ENCODE measurements at regions not wholly inside any gene's neighbourhood (a gene's known extent, or its start where the extent isn't known, plus 50 kb on each side); places are given as distances from the start of the nearest gene placed in this dataset.
"Not testable (repeated sequence)": the region's sequence is repeated elsewhere in the genome, so short reads cannot be mapped to it uniquely, and the experiment has no call there.

DNA sequence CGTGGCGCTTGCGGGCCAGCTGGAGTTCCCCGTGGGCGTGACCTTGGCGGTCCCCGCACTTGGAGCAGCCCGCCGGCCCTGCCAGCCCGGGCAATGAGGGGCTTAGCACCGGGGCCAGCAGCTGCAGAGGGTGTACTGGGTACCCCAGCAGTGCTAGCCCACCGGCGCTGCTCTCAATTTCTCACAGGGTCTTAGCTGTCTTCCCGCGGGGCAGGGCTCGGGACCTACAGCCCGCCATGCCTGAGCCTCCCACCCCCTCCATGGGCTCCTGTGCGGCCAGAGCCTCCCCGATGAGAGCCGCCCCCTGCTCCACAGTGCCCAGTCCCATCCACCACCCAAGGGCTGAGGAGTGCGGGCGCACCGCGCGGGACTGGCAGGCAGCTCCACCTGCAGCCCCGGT, 94.0 kb upstream of the NIPBL start:
- not testable (repeated sequence) for DNase-seq (ENCODE audit: low read depth in 2 of 2)

DNA sequence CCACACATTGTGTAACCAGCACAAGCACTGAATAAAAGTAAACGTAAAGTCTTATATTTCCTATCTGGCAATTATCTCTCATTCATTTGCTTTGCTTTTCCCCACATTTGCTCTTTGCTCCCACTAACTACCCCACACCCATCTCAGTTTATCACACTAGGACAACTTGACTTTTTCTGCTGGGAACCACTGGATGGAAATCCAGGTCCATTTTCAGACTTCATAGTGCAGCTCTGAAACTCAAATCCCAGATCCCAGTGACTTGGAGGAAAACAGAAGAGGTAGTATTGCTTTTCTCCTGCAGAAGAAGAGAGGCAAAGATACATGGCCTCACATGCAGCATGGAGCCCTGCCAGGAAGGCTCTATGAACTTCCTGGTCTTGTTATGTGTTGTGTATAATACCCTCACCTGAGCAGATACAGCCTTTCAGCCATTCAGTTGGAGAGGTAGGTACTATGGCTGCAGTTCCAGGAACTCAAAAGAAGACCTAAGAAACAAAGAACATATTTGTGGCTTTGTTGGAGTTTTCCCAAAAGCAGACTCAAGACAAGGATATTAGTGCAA, 90.0 kb upstream of the NIPBL start:
- DNase-seq (ENCODE audit: low read depth in 2 of 2) = no peak

DNA sequence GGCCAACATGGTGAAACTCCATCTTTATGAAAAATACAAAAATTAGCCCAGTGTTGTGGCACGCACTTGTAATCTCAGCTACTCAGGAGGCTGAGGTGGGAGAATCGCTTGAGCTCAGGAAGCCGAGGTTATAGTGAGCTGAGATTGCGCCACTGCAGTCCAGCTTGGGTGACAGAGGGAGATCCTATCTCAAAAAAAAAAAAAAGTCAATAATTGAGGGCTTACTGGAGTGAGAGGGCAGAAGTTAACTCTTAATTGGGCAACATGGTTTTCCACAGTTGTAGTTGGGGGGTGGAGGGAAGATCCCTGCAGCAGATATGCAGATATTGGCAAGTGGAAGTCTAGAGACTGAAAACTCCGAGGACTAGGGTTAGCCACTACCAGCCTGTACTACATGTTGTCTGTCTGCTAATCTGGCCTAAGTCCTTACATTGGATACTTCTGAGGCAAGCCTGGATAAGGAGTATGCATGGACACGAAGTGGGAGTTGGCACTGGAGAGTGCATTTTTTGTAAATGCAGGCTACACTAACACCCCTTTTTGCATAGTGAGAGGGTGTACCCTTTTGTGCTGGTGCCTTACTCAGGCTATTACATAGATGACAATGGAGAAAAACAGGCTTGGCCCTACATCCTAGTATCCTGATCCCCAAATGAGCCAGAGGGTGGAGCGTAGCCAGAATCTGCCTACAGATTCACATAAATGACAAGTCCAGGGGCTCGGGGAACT, 89.0 kb upstream of the NIPBL start:
- DNase-seq (ENCODE audit: low read depth in 2 of 2) = no peak

DNA sequence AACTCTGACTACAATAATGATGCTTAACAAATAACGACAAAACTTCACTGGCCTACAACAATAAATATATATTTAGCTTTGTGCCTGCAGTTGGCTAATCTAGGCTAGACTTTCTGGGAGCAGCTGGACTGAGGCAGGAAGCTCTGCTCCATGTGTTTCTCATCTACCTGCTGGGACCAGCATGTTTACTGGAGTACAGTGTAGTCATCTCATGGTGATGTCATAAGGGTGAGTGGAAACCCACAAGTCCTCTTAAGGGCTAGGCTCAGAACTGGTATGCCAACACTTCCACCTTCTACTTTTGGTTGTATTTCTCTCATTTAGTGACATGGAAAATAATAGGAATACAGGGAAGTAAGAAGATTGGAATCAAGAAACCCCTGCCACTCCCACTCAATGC, 85.7 kb upstream of the NIPBL start:
- DNase-seq (ENCODE audit: low read depth in 2 of 2) = no peak

DNA sequence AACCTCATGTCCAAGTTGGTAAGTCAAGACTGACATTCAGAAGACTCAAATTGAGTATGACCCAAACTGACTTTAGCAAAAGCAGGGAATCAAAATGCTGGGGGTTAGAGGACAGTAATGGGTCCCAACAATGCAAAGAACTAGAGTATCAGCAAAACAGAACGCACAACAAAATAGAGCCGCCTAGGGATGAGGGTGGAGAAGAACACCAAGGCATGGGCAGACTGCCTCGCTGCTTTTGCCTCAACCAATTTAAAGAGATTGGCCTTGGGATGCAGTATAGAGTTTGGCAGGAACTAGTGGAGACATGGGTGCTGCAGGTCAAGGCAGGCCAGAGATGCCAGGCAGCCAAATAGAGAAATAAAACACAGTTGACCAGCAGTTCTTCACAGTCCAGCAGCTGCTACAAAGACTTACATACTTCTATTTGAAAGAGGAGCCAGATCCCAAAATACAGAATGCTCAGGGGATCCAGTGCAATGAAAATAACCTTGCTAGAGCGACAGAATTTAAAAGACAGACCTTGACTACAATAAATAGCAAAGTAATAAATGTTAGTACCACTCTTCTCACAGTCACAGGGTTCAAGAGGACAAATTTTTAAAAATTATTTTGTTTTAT, 83.9 kb upstream of the NIPBL start:
- no peak for DNase-seq (ENCODE audit: low read depth in 2 of 2)

DNA sequence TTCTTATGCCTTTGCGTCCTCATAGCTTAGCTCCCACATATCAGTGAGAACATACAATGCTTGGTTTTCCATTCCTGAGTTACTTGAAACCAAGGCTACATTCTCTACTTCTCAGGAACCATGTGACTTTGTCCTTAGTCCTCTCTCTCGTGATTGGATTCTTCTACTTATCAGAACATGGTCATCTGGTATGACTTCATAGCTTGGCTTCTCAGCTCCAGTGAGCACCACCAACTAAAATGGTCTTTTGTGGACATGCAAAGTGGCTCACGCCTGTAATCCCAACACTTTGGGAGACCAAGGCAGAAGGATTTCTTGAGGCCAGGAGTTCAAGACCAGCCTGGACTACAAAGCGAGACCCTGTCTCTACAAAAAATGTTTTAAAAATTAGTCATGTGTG, 81.2 kb upstream of the NIPBL start:
- DNase-seq (ENCODE audit: low read depth in 2 of 2) = no peak

DNA sequence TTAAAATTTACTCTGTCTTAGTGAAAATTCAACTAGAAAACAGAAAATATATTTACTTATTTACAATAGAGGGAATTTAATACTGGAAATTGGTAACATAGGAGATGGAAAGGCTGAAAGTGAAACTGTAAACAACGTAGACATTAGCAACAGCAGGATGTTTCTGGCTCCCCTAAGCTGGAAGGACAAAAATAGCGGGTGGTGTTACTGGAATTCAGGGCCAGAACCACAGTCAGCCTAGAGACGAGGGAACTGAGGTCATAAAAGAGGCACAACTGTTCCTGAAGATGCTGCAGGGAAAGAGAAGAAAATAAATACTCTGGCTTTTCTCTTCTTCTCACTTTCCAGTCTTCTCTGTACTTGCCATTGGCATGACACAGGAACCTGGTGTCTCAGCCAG, 80.4 kb upstream of the NIPBL start:
- DNase-seq (ENCODE audit: low read depth in 2 of 2) = no peak

DNA sequence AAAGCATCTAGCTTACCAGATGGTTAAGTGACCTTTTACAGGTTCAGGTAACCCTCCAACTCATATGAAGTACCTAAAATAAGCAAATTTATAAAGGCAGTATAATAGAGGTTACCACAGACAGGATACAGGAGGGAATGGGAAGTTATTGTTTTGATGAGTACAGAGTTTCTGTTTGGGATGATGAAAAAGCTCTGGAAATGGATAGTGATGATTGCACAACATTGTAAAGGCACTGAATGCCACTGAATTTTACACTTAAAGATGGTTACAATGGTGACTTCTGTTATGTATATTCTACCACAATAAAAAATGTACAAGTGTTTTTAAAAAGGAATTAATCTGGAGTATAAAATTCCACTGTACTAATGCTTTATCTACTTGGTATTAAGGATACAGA, 75.0 kb upstream of the NIPBL start:
- no peak for DNase-seq (ENCODE audit: low read depth in 2 of 2)

DNA sequence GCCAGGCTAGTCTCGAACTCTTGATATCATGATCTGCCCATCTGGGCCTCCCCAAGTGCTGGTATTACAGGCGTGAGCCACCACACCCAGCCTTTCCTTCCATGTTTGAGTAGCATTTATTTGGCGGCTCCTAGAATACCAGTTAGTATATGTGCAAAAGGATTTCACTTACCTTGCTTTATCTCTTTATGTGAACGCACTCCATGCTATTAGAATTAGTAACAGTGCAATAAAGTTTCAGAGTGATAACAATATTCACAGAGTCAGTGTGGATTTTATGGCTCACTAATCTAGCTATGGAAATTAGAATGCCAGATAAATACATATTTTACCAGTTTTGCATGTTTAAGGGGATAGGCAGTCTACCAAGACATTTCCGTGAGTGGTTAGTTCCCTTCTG, 74.4 kb upstream of the NIPBL start:
- DNase-seq (ENCODE audit: low read depth in 2 of 2) = no peak

DNA sequence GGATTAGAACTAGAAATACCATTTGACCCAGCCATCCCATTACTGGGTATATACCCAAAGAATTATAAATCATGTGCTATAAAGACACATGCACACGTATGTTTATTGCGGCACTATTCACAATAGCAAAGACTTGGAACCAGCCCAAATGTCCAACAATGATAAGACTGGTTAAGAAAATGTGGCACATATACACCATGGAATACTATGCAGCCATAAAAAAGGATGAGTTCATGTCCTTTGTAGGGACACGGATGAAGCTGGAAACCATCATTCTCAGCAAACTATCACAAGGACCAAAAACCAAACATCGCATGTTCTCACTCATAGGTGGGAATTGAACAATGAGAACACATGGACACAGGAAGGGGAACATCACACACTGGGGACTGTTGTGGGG, 63.3 kb upstream of the NIPBL start:
- not testable (repeated sequence) for DNase-seq (ENCODE audit: low read depth in 2 of 2)

DNA sequence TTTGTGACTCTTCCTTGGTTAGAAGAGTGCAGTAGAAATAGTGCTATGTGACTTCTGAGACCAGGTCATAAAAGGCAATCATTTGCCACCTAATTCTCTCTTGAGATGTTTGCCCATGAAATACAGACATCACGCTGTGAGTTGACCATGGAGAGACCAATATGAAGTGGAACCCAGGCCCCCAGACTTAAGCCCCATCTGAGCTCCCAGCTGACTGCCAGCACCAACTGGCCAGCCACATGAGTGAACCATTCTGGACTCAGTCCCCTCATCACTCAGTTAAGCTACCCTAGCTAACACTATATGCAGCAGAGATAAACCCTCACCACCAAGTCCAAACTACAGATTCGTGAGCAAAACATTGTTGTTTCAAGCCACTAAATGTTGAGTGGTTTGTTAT, 60.7 kb upstream of the NIPBL start:
- no peak for DNase-seq (ENCODE audit: low read depth in 2 of 2)

DNA sequence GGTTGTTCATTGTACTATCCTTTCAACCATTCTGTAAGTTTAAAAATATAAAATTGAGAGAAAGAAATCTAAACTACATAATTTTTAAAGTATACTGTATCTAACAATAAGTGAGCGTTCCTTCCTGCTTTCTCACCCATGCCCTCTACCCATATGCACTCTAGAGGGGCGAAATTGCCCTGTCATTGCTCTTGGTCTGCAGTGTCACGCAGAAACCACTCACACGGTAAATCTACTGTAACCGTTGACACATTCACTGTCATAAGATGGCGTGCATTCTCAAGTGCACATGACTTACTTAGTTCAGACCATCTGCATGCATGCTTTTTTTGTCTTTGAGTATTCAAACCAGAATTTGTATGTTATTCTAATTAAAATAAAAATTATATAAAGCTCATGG, 55.7 kb upstream of the NIPBL start:
- DNase-seq (ENCODE audit: low read depth in 2 of 2) = no peak

DNA sequence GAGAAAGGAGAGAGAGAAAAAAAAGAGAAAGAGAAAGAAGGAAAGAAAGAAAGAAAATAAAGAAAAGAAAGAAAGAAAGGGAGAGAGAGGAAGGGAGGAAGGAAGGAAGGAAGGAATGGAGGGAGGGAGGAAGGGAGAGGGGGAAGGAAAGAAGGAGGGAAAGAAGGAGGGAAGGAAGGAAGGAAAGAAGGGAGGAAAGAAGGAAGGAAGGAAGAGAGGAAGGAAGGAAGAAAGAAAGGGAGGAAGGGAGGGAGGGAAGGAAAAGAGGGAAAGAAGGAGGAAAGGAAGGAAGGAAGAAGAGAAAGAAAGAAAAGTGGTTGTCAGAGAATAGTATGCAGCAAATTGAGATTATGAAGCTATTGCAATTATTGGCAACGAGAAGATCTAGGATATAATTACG, 49.9 kb upstream of the NIPBL start:
- DNase-seq (ENCODE audit: low read depth in 2 of 2) = no peak
